Effector memory CD4-positive, alpha-beta T cell (primary cell): ENCODE measurements at regions not wholly inside any gene's neighbourhood (a gene's known extent, or its start where the extent isn't known, plus 50 kb on each side); places are given as distances from the start of the nearest gene placed in this dataset.

ENCODE experiments used
- DNase-seq, 3 donors: peaks; one replicate each; pipeline ENCODE4 v3.0.0-alpha.2; 2020
- H3K27ac ChIP-seq: 2 replicates; pipeline ENCODE4 v1.7.0; 2013; ENCODE audit warnings: mild to moderate bottlenecking, low read length, moderate library complexity; ENCODE audit not compliant: insufficient read depth, poor library complexity, severe bottlenecking
- H3K27me3 ChIP-seq: replicated peaks from 2 replicates; pipeline ENCODE4 v1.7.0; 2013; ENCODE audit warnings: mild to moderate bottlenecking, low read length; ENCODE audit not compliant: insufficient read depth, control insufficient read depth, poor library complexity, severe bottlenecking
- H3K36me3 ChIP-seq: 2 replicates; pipeline ENCODE4 v1.7.0; 2013; ENCODE audit warnings: mild to moderate bottlenecking, low read length, moderate library complexity; ENCODE audit not compliant: control insufficient read depth, insufficient read depth
- H3K4me1 ChIP-seq: 2 replicates; pipeline ENCODE4 v1.7.0; 2013; ENCODE audit warnings: low read length, mild to moderate bottlenecking; ENCODE audit not compliant: control insufficient read depth, insufficient read depth, poor library complexity, severe bottlenecking
- H3K4me3 ChIP-seq: 2 replicates; pipeline ENCODE4 v1.7.0; 2013; ENCODE audit warnings: low read length, low read depth, mild to moderate bottlenecking; ENCODE audit not compliant: insufficient read depth, poor library complexity, severe bottlenecking
- H3K9me3 ChIP-seq: 2 replicates; pipeline ENCODE4 v1.7.0; 2013; ENCODE audit warnings: mild to moderate bottlenecking, low read length, moderate library complexity; ENCODE audit not compliant: control insufficient read depth

DNA sequence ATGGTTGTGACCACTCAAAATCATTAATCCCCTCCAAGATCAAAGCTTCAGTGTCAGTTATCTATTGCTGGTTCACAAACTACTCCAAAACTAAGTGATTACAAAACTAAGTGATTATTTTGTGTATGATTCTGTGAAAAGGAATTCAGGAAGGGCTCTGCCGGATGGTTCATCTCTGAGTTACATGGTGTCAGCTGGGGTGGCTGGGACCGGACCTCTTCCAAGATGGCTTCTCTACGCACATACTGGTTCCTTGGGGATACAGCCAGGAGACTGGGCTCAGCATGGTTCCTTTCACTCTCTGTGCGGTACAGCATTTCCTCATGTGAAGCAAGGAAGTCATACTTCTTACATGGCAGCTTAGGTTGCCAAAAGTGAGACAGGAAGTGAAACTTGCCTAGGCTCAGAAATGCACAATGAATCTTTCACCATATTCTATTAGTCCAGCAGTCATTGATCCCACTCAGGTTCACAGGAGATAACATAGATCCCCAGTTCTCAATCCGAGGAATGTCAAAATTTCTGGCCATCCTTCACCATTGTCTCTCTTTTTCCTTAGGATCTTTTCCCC lies 97.9 kb upstream of the IRX6 start:
- DNase-seq = no peak
- no peak overlapping the region for H3K4me3 ChIP-seq
- H3K27ac ChIP-seq = no peak overlapping the region
- H3K9me3 ChIP-seq = no peaks in the 10 kb centered on the region
- no peaks in the 10 kb centered on the region for H3K4me1 ChIP-seq
- no peaks in the 10 kb centered on the region for H3K27me3 ChIP-seq
- no peaks in the 10 kb centered on the region for H3K36me3 ChIP-seq

DNA sequence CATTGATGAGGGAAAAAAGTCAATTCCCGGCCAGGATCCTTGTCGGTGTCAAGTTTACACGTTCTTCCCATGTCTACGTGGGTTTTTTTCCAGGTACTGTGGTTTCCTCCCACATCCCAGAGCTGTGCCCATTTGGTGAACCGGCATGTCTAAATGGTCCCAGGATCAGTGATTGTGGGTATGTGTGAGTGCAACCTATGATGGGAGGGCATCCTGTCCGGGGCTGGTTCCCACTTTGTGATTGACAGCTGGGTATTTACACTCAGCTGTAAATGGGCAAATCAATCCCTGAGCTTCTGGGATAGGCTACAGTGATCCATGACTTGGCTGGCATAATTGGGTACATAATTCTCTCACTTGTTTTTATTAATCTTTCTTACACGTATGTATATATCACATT lies 91.2 kb upstream of the IRX6 start:
- Histone ChIP-seq H3K36me3 (no peaks in the 10 kb centered on the region), H3K9me3 (no peaks in the 10 kb centered on the region), H3K27ac (no peak overlapping the region), H3K4me1 (no peaks in the 10 kb centered on the region), H3K4me3 (no peak overlapping the region), H3K27me3 (no peaks in the 10 kb centered on the region)
- DNase-seq = no peak

DNA sequence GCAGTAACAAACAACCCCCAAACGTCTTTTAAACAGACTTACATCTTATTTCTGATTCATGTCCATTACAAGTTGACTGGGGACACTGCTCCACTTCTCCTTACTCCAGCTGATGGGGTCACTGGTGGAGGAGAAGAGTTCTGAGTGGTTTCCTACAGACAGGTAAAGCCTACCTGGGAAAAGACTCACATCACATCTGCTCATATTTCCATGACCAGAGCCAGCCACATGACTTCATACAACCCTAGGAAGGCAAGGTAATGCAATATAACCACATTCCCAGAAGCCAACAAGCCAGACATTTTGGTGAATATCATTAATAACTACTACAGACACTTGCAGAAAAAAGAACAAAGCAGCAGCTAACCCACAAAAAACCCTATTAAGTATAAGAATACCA lies 90.5 kb upstream of the IRX6 start:
- no peaks in the 10 kb centered on the region for H3K4me1 ChIP-seq
- no peaks in the 10 kb centered on the region for H3K36me3 ChIP-seq
- DNase-seq = no peak
- no peak overlapping the region for H3K4me3 ChIP-seq
- H3K27ac ChIP-seq = no peak overlapping the region
- no peaks in the 10 kb centered on the region for H3K9me3 ChIP-seq
- H3K27me3 ChIP-seq = no peaks in the 10 kb centered on the region

DNA sequence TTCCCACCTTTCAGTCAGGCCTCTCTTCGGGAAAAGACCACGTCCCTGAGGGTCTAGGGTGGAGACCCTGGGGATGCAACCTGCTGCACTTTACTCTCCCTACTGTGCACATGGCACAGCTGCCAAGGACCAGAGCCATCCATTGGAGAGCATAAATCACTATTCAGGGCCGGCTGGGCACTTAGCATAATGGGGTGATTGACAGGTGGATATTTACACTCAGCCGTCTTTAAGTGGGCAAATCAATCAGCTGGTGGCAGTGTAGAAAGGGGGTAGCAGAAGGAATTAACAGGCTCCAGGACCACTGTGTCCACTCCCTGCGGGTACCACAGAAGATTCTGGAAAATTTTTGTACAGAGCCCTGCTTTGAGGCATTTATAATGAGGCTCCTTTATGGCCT lies 87.3 kb upstream of the IRX6 start:
- Histone ChIP-seq H3K9me3 (no peaks in the 10 kb centered on the region), H3K4me3 (no peak overlapping the region), H3K36me3 (no peaks in the 10 kb centered on the region), H3K27me3 (no peaks in the 10 kb centered on the region), H3K27ac (no peak overlapping the region), H3K4me1 (no peaks in the 10 kb centered on the region)
- DNase-seq = no peak

DNA sequence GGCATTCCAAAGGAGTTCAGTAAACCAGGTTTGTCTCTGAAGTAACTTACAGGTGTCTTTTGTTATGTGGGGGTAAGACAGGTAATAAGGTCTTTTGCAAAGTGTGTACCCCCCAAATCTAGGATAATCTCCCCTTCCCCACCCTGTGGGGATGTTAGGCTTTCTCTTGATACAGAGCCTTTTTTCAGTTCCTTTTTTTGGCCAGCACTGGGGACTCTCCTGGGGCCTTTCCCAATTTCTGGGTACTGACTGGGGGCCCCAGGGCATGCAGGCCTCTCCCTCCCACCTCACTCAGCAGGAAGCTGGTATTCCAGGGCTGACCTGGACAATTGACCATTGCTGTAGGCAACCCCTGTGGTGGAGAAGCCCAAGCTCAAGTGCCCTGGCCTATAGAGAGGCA lies 84.3 kb upstream of the IRX6 start:
- Histone ChIP-seq H3K4me1 (no peaks in the 10 kb centered on the region), H3K4me3 (no peak overlapping the region), H3K36me3 (no peaks in the 10 kb centered on the region), H3K27me3 (no peaks in the 10 kb centered on the region), H3K27ac (no peak overlapping the region), H3K9me3 (no peaks in the 10 kb centered on the region)
- no peak for DNase-seq

DNA sequence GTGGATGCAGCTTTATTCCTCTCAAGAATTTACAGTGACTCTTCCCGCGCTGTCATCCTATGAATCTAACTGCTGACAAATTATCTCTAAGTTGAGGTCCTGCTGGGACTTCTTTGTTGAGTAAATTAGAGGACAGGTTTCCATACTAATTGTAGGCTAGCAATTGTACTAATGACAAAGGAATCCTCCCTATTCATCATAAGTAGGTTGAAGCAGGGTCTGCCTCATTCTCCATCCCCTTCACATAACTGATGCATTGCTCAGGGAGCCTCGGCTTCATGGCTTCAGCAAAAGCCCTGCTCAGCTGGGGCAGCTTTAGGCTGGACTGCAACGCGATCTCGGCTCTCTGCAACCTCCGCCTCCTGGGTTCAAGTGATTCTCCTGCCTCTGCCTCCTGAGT lies 83.1 kb upstream of the IRX6 start:
- no peak for DNase-seq
- H3K4me3 ChIP-seq = no peak overlapping the region
- H3K27ac ChIP-seq = no peak overlapping the region
- no peaks in the 10 kb centered on the region for H3K9me3 ChIP-seq
- H3K4me1 ChIP-seq = no peaks in the 10 kb centered on the region
- no peaks in the 10 kb centered on the region for H3K27me3 ChIP-seq
- no peaks in the 10 kb centered on the region for H3K36me3 ChIP-seq

DNA sequence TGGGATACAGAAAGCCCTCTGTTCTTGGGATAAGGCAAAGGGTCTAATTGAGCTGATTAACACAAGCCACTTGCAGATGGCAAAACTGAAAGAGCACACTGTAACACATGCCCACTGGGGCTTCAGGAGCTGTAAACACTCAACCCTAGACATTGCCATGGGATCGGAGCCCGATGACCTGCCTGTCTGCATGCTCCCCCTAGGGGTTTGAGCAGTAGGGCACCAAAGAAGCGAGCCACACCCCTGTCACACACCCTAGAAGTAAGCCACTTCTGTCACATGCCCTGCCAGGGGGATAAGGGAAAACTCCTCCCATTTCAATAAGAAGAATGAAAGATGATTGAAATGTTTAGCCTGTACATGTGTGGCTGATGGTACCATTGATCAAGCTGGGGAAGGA lies 81.3 kb upstream of the IRX6 start:
- Histone ChIP-seq H3K27ac (no peak overlapping the region), H3K36me3 (no peaks in the 10 kb centered on the region), H3K9me3 (no peaks in the 10 kb centered on the region), H3K4me3 (no peak overlapping the region), H3K4me1 (no peaks in the 10 kb centered on the region), H3K27me3 (no peaks in the 10 kb centered on the region)
- no peak for DNase-seq

DNA sequence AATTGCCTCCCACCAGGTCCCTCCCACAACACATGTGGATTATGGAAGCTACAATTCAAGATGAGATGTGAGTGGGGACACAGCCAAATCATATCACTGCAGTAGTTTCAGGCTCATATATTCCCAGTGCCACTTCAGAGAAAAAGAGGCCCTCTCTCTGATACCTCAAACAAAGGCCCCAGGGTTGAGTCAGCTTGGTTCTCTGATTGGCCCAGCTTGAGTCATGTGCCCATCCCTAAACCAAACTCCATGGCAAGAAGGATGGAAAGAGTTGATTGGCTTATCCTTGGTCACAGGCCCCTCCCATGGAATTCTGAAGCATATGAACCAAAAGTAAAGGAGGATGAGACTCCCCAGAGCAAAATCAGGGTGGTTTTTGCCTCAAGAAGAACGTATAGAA lies 75.9 kb upstream of the IRX6 start:
- no peaks in the 10 kb centered on the region for H3K36me3 ChIP-seq
- no peaks in the 10 kb centered on the region for H3K27me3 ChIP-seq
- no peak overlapping the region for H3K4me3 ChIP-seq
- no peak overlapping the region for H3K27ac ChIP-seq
- no peaks in the 10 kb centered on the region for H3K9me3 ChIP-seq
- H3K4me1 ChIP-seq = no peaks in the 10 kb centered on the region
- DNase-seq = no peak

DNA sequence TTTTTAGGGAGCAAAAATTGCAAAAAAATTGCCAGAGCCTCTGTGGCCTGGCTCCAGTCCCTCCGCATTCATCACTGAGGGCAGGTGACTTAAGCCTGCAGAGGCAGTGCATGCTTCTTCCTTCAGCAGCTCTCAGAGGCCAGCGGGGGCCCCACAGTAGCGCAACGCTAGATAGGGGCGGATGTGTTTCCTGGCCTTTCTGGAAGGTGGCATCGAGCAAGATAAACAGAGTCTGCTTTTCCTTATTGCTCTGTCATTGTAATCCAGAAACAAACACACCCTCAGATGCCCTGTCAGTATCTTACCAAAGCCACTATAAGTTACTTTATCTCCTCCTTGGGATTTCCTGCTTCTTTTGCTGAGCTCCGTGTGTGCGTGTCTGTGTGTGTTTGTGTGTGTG lies 75.5 kb upstream of the IRX6 start:
- no peaks in the 10 kb centered on the region for H3K36me3 ChIP-seq
- no peak overlapping the region for H3K4me3 ChIP-seq
- H3K27me3 ChIP-seq = no peaks in the 10 kb centered on the region
- DNase-seq = no peak
- H3K9me3 ChIP-seq = no peaks in the 10 kb centered on the region
- H3K27ac ChIP-seq = no peak overlapping the region
- H3K4me1 ChIP-seq = no peaks in the 10 kb centered on the region

DNA sequence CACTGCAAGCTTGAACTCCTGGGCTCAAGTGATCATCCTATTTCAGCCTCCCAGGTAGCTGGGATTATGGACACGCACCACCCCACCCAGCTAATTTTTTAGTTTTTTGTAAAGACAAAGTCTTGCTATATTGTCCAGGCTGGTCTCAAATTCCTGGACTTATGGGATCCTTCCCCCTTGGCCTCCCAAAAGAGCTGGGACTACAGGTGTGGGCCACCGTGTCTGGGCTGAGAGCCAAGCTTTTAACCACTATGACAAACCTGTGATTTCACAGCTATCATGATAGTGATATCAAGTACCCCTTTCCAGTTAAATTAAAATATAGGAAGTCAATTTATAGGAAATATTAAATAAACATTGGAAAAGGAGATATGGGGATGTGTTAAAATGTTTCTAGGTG lies 74.6 kb upstream of the IRX6 start:
- Histone ChIP-seq H3K9me3 (no peaks in the 10 kb centered on the region), H3K27ac (no peak overlapping the region), H3K36me3 (no peaks in the 10 kb centered on the region), H3K4me3 (no peak overlapping the region), H3K27me3 (no peaks in the 10 kb centered on the region), H3K4me1 (no peaks in the 10 kb centered on the region)
- no peak for DNase-seq

DNA sequence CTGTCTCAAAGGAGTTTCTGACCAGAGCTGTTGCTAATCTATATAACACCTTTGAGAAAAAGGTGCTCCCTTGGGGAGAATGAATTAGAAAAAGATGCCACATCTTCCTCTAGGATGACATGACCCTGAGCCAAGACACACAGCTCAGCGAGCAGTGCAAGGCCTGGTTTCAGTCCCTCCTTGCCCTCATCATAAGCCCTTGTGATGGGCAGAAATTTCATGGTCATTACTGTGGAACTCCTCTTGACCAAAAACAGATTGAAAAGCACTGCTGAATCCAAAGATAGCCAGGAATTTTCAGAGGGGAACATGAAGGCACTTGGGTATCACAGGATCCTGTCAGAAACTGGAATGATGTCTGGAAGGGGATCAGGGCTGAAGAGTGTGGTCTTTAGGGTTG lies 74.1 kb upstream of the IRX6 start:
- Histone ChIP-seq H3K36me3 (no peaks in the 10 kb centered on the region), H3K9me3 (no peaks in the 10 kb centered on the region), H3K4me1 (no peaks in the 10 kb centered on the region), H3K27ac (no peak overlapping the region), H3K27me3 (no peaks in the 10 kb centered on the region), H3K4me3 (no peak overlapping the region)
- DNase-seq = no peak
